Adrenal gland (tissue), 9 donors: ENCODE measurements at regions not wholly inside any gene's neighbourhood (a gene's known extent, or its start where the extent isn't known, plus 50 kb on each side); places are given as distances from the start of the nearest gene placed in this dataset.

Source experiments
- DNase-seq, 7 donors: peaks; one replicate each; pipeline ENCODE4 v3.0.0-alpha.2; 2019 to 2020
- H3K27ac ChIP-seq, 5 donors: fragments of 200-600 bp; sonication (generic) in 4 of 5; 1 replicate in 3 of 5; 2 replicates in 2 of 5; pipeline versions ENCODE4 v1.5.1 to v1.8.0; 2016 to 2020; ENCODE audit warnings: mild to moderate bottlenecking in 1 of 5
- H3K27me3 ChIP-seq: fragments of 200-600 bp; 2 replicates; pipeline ENCODE4 v1.8.0; 2021
- H3K36me3 ChIP-seq, 2 donors: fragments of 200-600 bp; replicated peaks in 1 of 2; 1 replicate in 1 of 2; 2 replicates in 1 of 2; pipeline versions ENCODE4 v1.5.1 to v1.8.0; 2018 to 2022
- H3K4me1 ChIP-seq, 2 donors: fragments of 200-600 bp; replicated peaks in 1 of 2; 1 replicate in 1 of 2; 2 replicates in 1 of 2; pipeline versions ENCODE4 v1.5.1 to v1.8.0; 2018 to 2021
- H3K4me3 ChIP-seq, 4 donors: fragments of 200-600 bp; sonication (generic) in 3 of 4; one replicate each; pipeline ENCODE4 v1.5.1; 2016 to 2018
- H3K9me3 ChIP-seq, 3 donors: fragments of 200-600 bp; sonication (generic) in 1 of 3; replicated peaks in 1 of 3; 1 replicate in 2 of 3; 2 replicates in 1 of 3; pipeline versions ENCODE4 v1.5.1 to v1.8.0; 2016 to 2021
- CTCF ChIP-seq, 6 experiments: fragments of 450-650 bp in 4 of 6; fragments of 200-600 bp in 2 of 6; sonication (generic) in 1 of 6; IDR thresholded peaks; 1 replicate in 5 of 6; 2 replicates in 1 of 6; pipeline versions ENCODE4 v1.5.1 to v1.8.0; 2016 to 2021; ENCODE audit warnings: antibody characterized with exemption in 6 of 6, mild to moderate bottlenecking in 2 of 6, moderate library complexity in 1 of 6
- POLR2A ChIP-seq, 2 donors: fragments of 450-650 bp; IDR thresholded peaks; one replicate each; pipeline ENCODE4 v1.6.1; 2017; ENCODE audit warnings: antibody characterized with exemption in 2 of 2, mild to moderate bottlenecking in 2 of 2, moderate library complexity in 1 of 2
- WGBS, 4 donors: extraction: QIAGEN DNeasy Blood & Tissue Kit in 2 of 4; methylation state at CpG; one replicate each; pipeline versions ENCODE4 v1.1.5 to v1.1.7; 2013 to 2017; 5-methylcytosine and 5-hydroxymethylcytosine counted together
- intact Hi-C, 2 donors: fragments of 100-400 bp; cut with DNase I; formaldehyde crosslinking; loops; one replicate each; pipeline versions ENCODE4 v1.14.1 to v1.15.0; 2022 to 2023
- donor health status: healthy with polysubstance abuse.
- donor health status: Bipolar disorder and iron deficiency.
- donor health status: DM: yes; HTN: yes; CAD: no.
- donor health status: DM: no; HTN: no; CAD: no.
- donor health status: DM: no; HTN: no; CAD: no.

GRCh38 chr6:145332011-145332410 lies 403.3 kb downstream of the EPM2A start:
- intact Hi-C loops: no loop called here
- no peaks in the 10 kb centered on the region for H3K4me1 ChIP-seq
- no peak overlapping the region for H3K27ac ChIP-seq
- no peaks in the 10 kb centered on the region for H3K27me3 ChIP-seq
- whole genome bisulfite sequencing, 4 donors: 43 to 62% (median 54%) methylated on average over 2 of the region's 2 CpGs
- DNase-seq: no peak
- TF ChIP-seq CTCF (IDR thresholded peaks at IDR 0.05) (no peak), POLR2A (IDR thresholded peaks at IDR 0.05) (no peak)
- H3K36me3 ChIP-seq: no peaks in the 10 kb centered on the region
- no peaks in the 10 kb centered on the region for H3K9me3 ChIP-seq
- H3K4me3 ChIP-seq: no peak overlapping the region

GRCh38 chr6:145336119-145336518 lies 399.2 kb downstream of the EPM2A start:
- Histone ChIP-seq H3K27ac (no peak overlapping the region), H3K4me3 (no peak overlapping the region), H3K36me3 (no peaks in the 10 kb centered on the region), H3K27me3 (no peaks in the 10 kb centered on the region), H3K4me1 (no peaks in the 10 kb centered on the region), H3K9me3 (no peaks in the 10 kb centered on the region)
- 85 to 91% (median 89%) methylated on average over 4 of the region's 4 CpGs for WGBS, 4 donors
- DNase-seq: no peak
- no peak for TF ChIP-seq CTCF (IDR thresholded peaks at IDR 0.05)
- TF ChIP-seq POLR2A (IDR thresholded peaks at IDR 0.05): no peak
- intact Hi-C loops: no loop called here

- no peak for TF ChIP-seq CTCF (IDR thresholded peaks at IDR 0.05)
- 52 to 60% (median 55%) methylated on average over 2 of the region's 2 CpGs for WGBS, 4 donors
- Histone ChIP-seq H3K4me3 (no peak overlapping the region), H3K27ac (no peak overlapping the region), H3K36me3 (no peaks in the 10 kb centered on the region), H3K9me3 (no peaks in the 10 kb centered on the region), H3K4me1 (no peaks in the 10 kb centered on the region), H3K27me3 (no peaks in the 10 kb centered on the region)
- intact Hi-C loops: no loop called here
- DNase-seq: no peak
These were observed 396.2 kb downstream of the EPM2A start for GRCh38 chr6:145339089-145339488.

GRCh38 chr6:145340256-145340655 lies 395.1 kb downstream of the EPM2A start:
- no peak overlapping the region for H3K4me3 ChIP-seq
- DNase-seq: no peak
- intact Hi-C loops: no loop called here
- no peaks in the 10 kb centered on the region for H3K36me3 ChIP-seq
- TF ChIP-seq POLR2A (IDR thresholded peaks at IDR 0.05) (no peak), CTCF (IDR thresholded peaks at IDR 0.05) (no peak)
- no peak overlapping the region for H3K27ac ChIP-seq
- H3K4me1 ChIP-seq: no peaks in the 10 kb centered on the region
- no peaks in the 10 kb centered on the region for H3K9me3 ChIP-seq
- no peaks in the 10 kb centered on the region for H3K27me3 ChIP-seq
